K562 (cell line): ENCODE measurements at regions not wholly inside any gene's neighbourhood (a gene's known extent, or its start where the extent isn't known, plus 50 kb on each side); places are given as distances from the start of the nearest gene placed in this dataset.

ENCODE experiments used
- ATAC-seq: fragments of 200-7000 bp; cut with Tn5 transposase; 3 replicates; pipeline ENCODE4 v1.9.1; 2020; ENCODE audit warnings: moderate library complexity
- BruUV-seq: library from RNA; stranded (reverse); fragments of 400-500 nt; replicated peaks from 2 replicates; lab custom pipeline; 2021; lab: Mats Ljungman, UMichigan
- CTCF ChIA-PET: fragments of 300-600 bp; formaldehyde crosslinking; extraction: SDS; loops from one replicate; lab custom pipeline; 2021; ENCODE audit warnings: low intra/inter-chr PET ratio; lab: Yijun Ruan, JAX
- POLR2A ChIA-PET: fragments of 300-600, 350-650 bp; sonication (Branson Sonifier 250); formaldehyde crosslinking; extraction: SDS; loops from one replicate; lab custom pipeline; 2021; ENCODE audit warnings: antibody characterized with exemption, inconsistent platforms; lab: Yijun Ruan, JAX
- DNase-seq, 4 experiments: peaks; one replicate each; pipeline versions ENCODE4 v3.0.0 to v3.0.0-alpha.2; 2011 to 2018; ENCODE audit warnings: low spot score in 3 of 4, mixed read lengths in 3 of 4; ENCODE audit errors: extremely low read depth in 1 of 4
- FAIRE-seq: peaks from 2 replicates; lab custom pipeline; 2011; peaks lifted over from hg19 to GRCh38; lab: Jason Lieb, UNC
- H2AFZ ChIP-seq: 2 replicates; pipeline ENCODE4 v1.6.0; 2011; ENCODE audit warnings: low read depth, low read length, control low read depth, inconsistent platforms
- H3K27ac ChIP-seq: fragments of 200-600 bp; 3 replicates; pipeline ENCODE4 v1.8.0; 2011; ENCODE audit warnings: low read depth, mild to moderate bottlenecking, control low read depth, inconsistent platforms, low read length, moderate library complexity, mixed read lengths; ENCODE audit errors: extremely low read depth
- H3K27me3 ChIP-seq, 2 experiments: fragments of 300-600 bp in 1 of 2; 2 replicates in 1 of 2; 3 replicates in 1 of 2; pipeline versions ENCODE4 v1.6.0 to v1.8.0; 2011; ENCODE audit warnings: inconsistent platforms in 2 of 2, low read length in 2 of 2, mild to moderate bottlenecking in 1 of 2, mixed read lengths in 1 of 2, moderate library complexity in 1 of 2; ENCODE audit not compliant: control insufficient read depth in 2 of 2, insufficient read depth in 2 of 2
- H3K36me3 ChIP-seq: fragments of 300-600 bp; 3 replicates; pipeline ENCODE4 v1.8.0; 2011; ENCODE audit warnings: mild to moderate bottlenecking, low read length, inconsistent platforms; ENCODE audit not compliant: control insufficient read depth, insufficient read depth
- H3K4me1 ChIP-seq, 2 experiments: fragments of 200-600 bp in 1 of 2; replicated peaks in 1 of 2; 2 replicates in 1 of 2; 3 replicates in 1 of 2; pipeline versions ENCODE4 v1.5.1 to v1.8.0; 2011; ENCODE audit warnings: inconsistent platforms in 2 of 2, low read length in 2 of 2, mild to moderate bottlenecking in 1 of 2, mixed read lengths in 1 of 2, moderate library complexity in 1 of 2; ENCODE audit not compliant: control insufficient read depth in 2 of 2, insufficient read depth in 2 of 2
- H3K4me2 ChIP-seq: 2 replicates; pipeline ENCODE4 v1.6.1; 2011; ENCODE audit warnings: low read length, control low read depth, inconsistent platforms, mixed read lengths; ENCODE audit not compliant: insufficient read depth
- H3K4me3 ChIP-seq: fragments of 200-600 bp; sonication (generic), shearing (Covaris generic); 2 replicates; pipeline ENCODE4 v1.5.1; 2016; ENCODE audit warnings: control low read depth, inconsistent platforms
- H3K79me2 ChIP-seq: fragments of 200-600 bp; 3 replicates; pipeline ENCODE4 v1.8.0; 2011; ENCODE audit warnings: low read length, inconsistent platforms; ENCODE audit not compliant: control insufficient read depth, insufficient read depth
- H3K9ac ChIP-seq, 2 experiments: 2 replicates each; pipeline versions ENCODE4 v1.6.0 to v1.6.1; 2011; ENCODE audit warnings: low read depth in 2 of 2, low read length in 2 of 2, control low read depth in 1 of 2, inconsistent platforms in 1 of 2, mild to moderate bottlenecking in 1 of 2, mixed read lengths in 1 of 2; ENCODE audit not compliant: insufficient read depth in 1 of 2
- H3K9me1 ChIP-seq: one replicate; pipeline ENCODE4 v1.6.0; 2011; ENCODE audit warnings: inconsistent platforms, mild to moderate bottlenecking, low read length, moderate library complexity; ENCODE audit not compliant: control insufficient read depth, insufficient read depth
- H3K9me3 ChIP-seq: replicated peaks from 2 replicates; pipeline ENCODE4 v1.5.1; 2011; ENCODE audit warnings: low read depth, low read length, inconsistent platforms; ENCODE audit not compliant: control insufficient read depth, insufficient read depth
- H4K20me1 ChIP-seq: replicated peaks from 2 replicates; pipeline ENCODE4 v1.6.1; 2011; ENCODE audit warnings: low read length, inconsistent platforms, mixed read lengths; ENCODE audit not compliant: control insufficient read depth, insufficient read depth
- ILK ChIP-seq: fragments of 450-650 bp; IDR thresholded peaks from 2 replicates; pipeline ENCODE4 v1.6.1; 2016; ENCODE audit warnings: missing genetic modification characterization, low read depth, mild to moderate bottlenecking, missing compliant biosample characterization, moderate library complexity, borderline replicate concordance
- PHB2 ChIP-seq: fragments of 450-650 bp; IDR thresholded peaks from 2 replicates; pipeline ENCODE4 v1.6.1; 2017; ENCODE audit warnings: low read depth
- POLR2H ChIP-seq: IDR thresholded peaks from 2 replicates; pipeline ENCODE4 v1.6.1; 2016; ENCODE audit warnings: missing genetic modification characterization, low read depth, mild to moderate bottlenecking, control low read depth, missing compliant biosample characterization, moderate library complexity
- PYGO2 ChIP-seq: fragments of 450-650 bp; IDR thresholded peaks from 2 replicates; pipeline ENCODE4 v1.6.1; 2016; ENCODE audit warnings: mild to moderate bottlenecking, missing genetic modification characterization, moderate library complexity, missing compliant biosample characterization
- RBFOX2 ChIP-seq: fragments of 200-400 bp; formaldehyde crosslinking; IDR thresholded peaks from 2 replicates; pipeline ENCODE4 v1.6.1; 2017; ENCODE audit warnings: low read depth, mild to moderate bottlenecking, low read length, moderate library complexity
- ZNF3 ChIP-seq: fragments of 250-450 bp; sonication (Bioruptor Pico); IDR thresholded peaks from 2 replicates; pipeline ENCODE4 v1.5.0; 2021; ENCODE audit warnings: mild to moderate bottlenecking, moderate library complexity
- ZNF695 ChIP-seq: fragments of 450-650 bp; formaldehyde crosslinking; IDR thresholded peaks from 2 replicates; pipeline ENCODE4 v1.4.0; 2020; ENCODE audit warnings: mild to moderate bottlenecking, moderate library complexity
- ZSCAN32 ChIP-seq: fragments of 450-650 bp; formaldehyde crosslinking; IDR thresholded peaks from 2 replicates; pipeline ENCODE4 v1.4.0; 2020; ENCODE audit warnings: mild to moderate bottlenecking, moderate library complexity
- WGBS: fragments of 100-300 bp; shearing (Covaris generic); methylation state at CpG from one replicate; pipeline ENCODE4 v1.1.6; 2016; ENCODE audit warnings: low coverage, mixed read lengths; ENCODE audit not compliant: insufficient coverage; ENCODE audit errors: missing lambda C conversion rate; 5-methylcytosine and 5-hydroxymethylcytosine counted together
- in situ Hi-C: fragments of 300-500 bp; cut with MboI; formaldehyde crosslinking; loops from 4 replicates; pipeline ENCODE4 v1.15.0; 2018; ENCODE audit warnings: inconsistent platforms, mixed read lengths
- intact Hi-C: fragments of 100-400 bp; cut with micrococcal nuclease; formaldehyde crosslinking; loops from 2 replicates; pipeline ENCODE4 v1.14.2; 2022

- in situ Hi-C loops (no loop called here), intact Hi-C loops (no loop called here)
- no peak for FAIRE-seq
These were observed 463.9 kb downstream of the GALC start for GRCh38 chr14:87529081-87529480.

GRCh38 chr14:87526731-87527130 is 466.3 kb downstream of the GALC start:
- no peaks in the 10 kb centered on the region for H3K9me3 ChIP-seq
- FAIRE-seq (no peak), DNase-seq (no peak), ATAC-seq (no peak)
- TF ChIP-seq ZSCAN32, result no peak
- no peak for TF ChIP-seq PYGO2 (tag)
- no peak for TF ChIP-seq PHB2
- no peak for TF ChIP-seq ZNF695 (CRISPR knock-in tag)
- TF ChIP-seq POLR2H (tag), result no peak
- ChIA-PET CTCF (no interaction called here), POLR2A (no interaction called here)
- H3K9me1 ChIP-seq, result no peaks in the 10 kb centered on the region
- H3K4me3 ChIP-seq, result no peak overlapping the region
- no peak overlapping the region for H3K4me2 ChIP-seq
- in situ Hi-C loops (no loop called here), intact Hi-C loops (no loop called here)
- H2AFZ ChIP-seq, result no peak overlapping the region
- BruUV-seq, result no TSS peak
- no peaks in the 10 kb centered on the region for H3K36me3 ChIP-seq
- no peak overlapping the region for H3K9ac ChIP-seq
- H3K27me3 ChIP-seq, result no peaks in the 10 kb centered on the region
- H3K79me2 ChIP-seq, result no peaks in the 10 kb centered on the region
- no peaks in the 10 kb centered on the region for H4K20me1 ChIP-seq
- WGBS, result 0% methylated on average over 4 of the region's 4 CpGs
- H3K4me1 ChIP-seq, result no peaks in the 10 kb centered on the region
- no peak overlapping the region for H3K27ac ChIP-seq

More at GRCh38 chr14:87529081-87529480, 463.9 kb downstream of the GALC start:
- Histone ChIP-seq H3K9ac (no peak overlapping the region), H3K9me3 (no peaks in the 10 kb centered on the region), H2AFZ (no peak overlapping the region), H3K36me3 (no peaks in the 10 kb centered on the region), H3K4me2 (no peak overlapping the region), H3K9me1 (no peaks in the 10 kb centered on the region), H3K79me2 (no peaks in the 10 kb centered on the region), H3K27ac (no peak overlapping the region), H3K4me3 (no peak overlapping the region), H3K27me3 (no peaks in the 10 kb centered on the region), H3K4me1 (no peaks in the 10 kb centered on the region), H4K20me1 (no peaks in the 10 kb centered on the region)
- ChIA-PET CTCF (no interaction called here), POLR2A (interaction anchor here (0.6 kb wide), 1 partner anchor 9 kb away, joined by 4 read pairs; no protein-coding TSS in a partner anchor)
- DNase-seq (no peak), ATAC-seq (no peak)
- no TSS peak for BruUV-seq
- WGBS, result 0% methylated on average over 3 of the region's 4 CpGs
- no peak for TF ChIP-seq ILK (tag)
- TF ChIP-seq RBFOX2, result no peak
- no peak for TF ChIP-seq ZNF3 (CRISPR knock-in tag)
